ENCODE measurements at regions not wholly inside any gene's neighbourhood (a gene's known extent, or its start where the extent isn't known, plus 50 kb on each side); places are given as distances from the start of the nearest gene placed in this dataset.
"Not testable (repeated sequence)": the region's sequence is repeated elsewhere in the genome, so short reads cannot be mapped to it uniquely, and the experiment has no call there.

- DNase-seq (ENCODE audit: low read depth in 1 of 2, low spot score in 2 of 2) = no peak
- Histone ChIP-seq H3K9me3 (replicated peaks) (no peaks in the 10 kb centered on the region), H3K4me1 (replicated peaks) (peaks cover 27% of the 10 kb centered on the region), H3K27ac (no peak overlapping the region), H3K4me3 (no peak overlapping the region), H3K27me3 (replicated peaks) (no peaks in the 10 kb centered on the region), H3K36me3 (no peaks in the 10 kb centered on the region)
Measured at GRCh38 chr14:61602003-61602732, 93.1 kb upstream of the HIF1A start.

- Histone ChIP-seq H3K9me3 (replicated peaks) (no peaks in the 10 kb centered on the region), H3K36me3 (no peaks in the 10 kb centered on the region), H3K27me3 (replicated peaks) (no peaks in the 10 kb centered on the region), H3K4me1 (replicated peaks) (peaks cover 22% of the 10 kb centered on the region), H3K4me3 (no peak overlapping the region), H3K27ac (no peak overlapping the region)
- DNase-seq (ENCODE audit: low read depth in 1 of 2, low spot score in 2 of 2) = no peak
Measured at GRCh38 chr14:61602733-61603077, 92.6 kb upstream of the HIF1A start.

- no peak overlapping the region for H3K4me3 ChIP-seq
- H3K27me3 ChIP-seq (replicated peaks) = no peaks in the 10 kb centered on the region
- H3K9me3 ChIP-seq (replicated peaks) = no peaks in the 10 kb centered on the region
- peaks cover 22% of the 10 kb centered on the region for H3K4me1 ChIP-seq (replicated peaks)
- H3K36me3 ChIP-seq = no peaks in the 10 kb centered on the region
- no peak overlapping the region for H3K27ac ChIP-seq
- DNase-seq (ENCODE audit: low read depth in 1 of 2, low spot score in 2 of 2) = no peak
Measured at GRCh38 chr14:61603736-61604135, 91.6 kb upstream of the HIF1A start.

- H3K4me1 ChIP-seq (replicated peaks) = peaks cover 34% of the 10 kb centered on the region
- H3K36me3 ChIP-seq = no peaks in the 10 kb centered on the region
- no peaks in the 10 kb centered on the region for H3K9me3 ChIP-seq (replicated peaks)
- no peak overlapping the region for H3K4me3 ChIP-seq
- H3K27ac ChIP-seq = no peak overlapping the region
- DNase-seq (ENCODE audit: low read depth in 1 of 2, low spot score in 2 of 2) = no peak
- H3K27me3 ChIP-seq (replicated peaks) = no peaks in the 10 kb centered on the region
Measured at GRCh38 chr14:61607570-61608244, 87.6 kb upstream of the HIF1A start.

DNA sequence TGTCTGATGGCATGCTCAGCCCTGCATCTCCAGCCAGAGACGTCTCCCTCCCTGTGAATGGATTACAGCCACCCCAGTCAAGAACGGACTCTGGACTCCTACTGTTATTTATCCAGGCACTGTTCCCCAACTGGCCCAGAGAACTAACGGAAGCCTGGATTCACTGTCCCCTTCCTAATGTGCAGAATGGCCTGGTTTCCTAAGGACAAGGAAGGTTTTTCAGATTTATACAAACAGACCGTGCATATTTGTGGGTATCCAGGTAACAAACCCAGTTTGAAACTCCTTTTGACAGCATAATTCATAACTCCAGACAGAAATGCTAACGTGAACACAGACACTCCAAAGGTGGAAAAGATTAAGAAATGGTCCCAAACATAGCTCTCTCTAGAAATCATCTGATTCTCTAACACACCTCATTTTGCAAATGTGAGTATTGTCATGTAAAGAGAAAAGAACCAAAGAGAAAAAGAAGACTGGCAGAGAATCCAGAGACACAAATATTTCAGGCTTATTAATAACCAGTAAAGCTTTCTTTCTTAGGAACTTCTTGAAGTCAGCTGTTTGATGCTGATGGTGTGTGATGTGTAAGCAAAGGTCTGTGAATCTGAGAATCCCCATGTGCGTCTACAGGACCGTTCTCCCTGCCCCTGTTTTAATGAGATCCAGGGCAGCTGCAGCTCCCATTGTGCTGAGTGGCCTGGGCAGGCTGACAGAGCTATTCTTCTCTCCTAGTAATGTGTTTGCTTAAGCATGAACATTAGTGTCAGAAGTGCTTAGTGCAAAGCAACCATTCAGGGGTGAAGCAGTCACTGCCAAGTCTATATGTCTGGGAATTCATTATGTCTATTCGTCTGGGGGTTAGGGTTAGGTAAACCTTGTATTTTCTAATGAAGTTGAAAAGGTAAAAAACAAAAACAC is 86.8 kb upstream of the HIF1A start:
- DNase-seq (ENCODE audit: low read depth in 1 of 2, low spot score in 2 of 2) = peak in 1 of 2 experiments; percentile 49
- Histone ChIP-seq H3K27me3 (replicated peaks) (no peaks in the 10 kb centered on the region), H3K4me3 (no peak overlapping the region), H3K36me3 (no peaks in the 10 kb centered on the region), H3K27ac (peak overlapping the region; percentile 59), H3K4me1 (replicated peaks) (peaks cover 30% of the 10 kb centered on the region), H3K9me3 (replicated peaks) (no peaks in the 10 kb centered on the region)

GRCh38 chr14:61609191-61609843 is 86.0 kb upstream of the HIF1A start:
- H3K4me1 ChIP-seq (replicated peaks) = peaks cover 30% of the 10 kb centered on the region
- DNase-seq (ENCODE audit: low read depth in 1 of 2, low spot score in 2 of 2) = peak; percentile 51 to 54
- no peak overlapping the region for H3K4me3 ChIP-seq
- H3K36me3 ChIP-seq = no peaks in the 10 kb centered on the region
- H3K27ac ChIP-seq = peak overlapping the region; percentile 59
- H3K9me3 ChIP-seq (replicated peaks) = no peaks in the 10 kb centered on the region
- no peaks in the 10 kb centered on the region for H3K27me3 ChIP-seq (replicated peaks)

DNA sequence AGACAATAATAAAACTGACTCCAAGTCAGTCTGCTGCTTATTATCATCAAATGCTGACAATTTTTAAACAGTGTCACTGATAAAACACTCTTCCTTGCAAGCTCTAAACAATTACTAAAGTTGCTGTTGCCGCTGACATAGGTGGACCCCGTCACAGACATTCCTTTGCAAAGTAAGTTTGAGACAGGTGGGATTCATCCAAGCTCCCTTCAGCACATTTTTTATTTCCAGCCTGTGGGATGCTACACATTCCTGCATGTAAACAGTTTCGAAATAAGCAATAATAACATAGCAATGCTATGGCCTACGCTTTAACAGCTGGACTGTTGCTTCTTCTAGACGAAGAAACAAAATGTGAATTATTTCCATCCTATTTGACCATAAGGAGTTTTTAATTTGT is 85.4 kb upstream of the HIF1A start:
- H3K4me3 ChIP-seq = no peak overlapping the region
- H3K9me3 ChIP-seq (replicated peaks) = no peaks in the 10 kb centered on the region
- no peaks in the 10 kb centered on the region for H3K27me3 ChIP-seq (replicated peaks)
- no peaks in the 10 kb centered on the region for H3K36me3 ChIP-seq
- peaks cover 30% of the 10 kb centered on the region for H3K4me1 ChIP-seq (replicated peaks)
- DNase-seq (ENCODE audit: low read depth in 1 of 2, low spot score in 2 of 2) = no peak
- H3K27ac ChIP-seq = no peak overlapping the region

GRCh38 chr14:61610900-61611299 is 84.4 kb upstream of the HIF1A start:
- no peaks in the 10 kb centered on the region for H3K36me3 ChIP-seq
- H3K4me3 ChIP-seq = no peak overlapping the region
- H3K9me3 ChIP-seq (replicated peaks) = no peaks in the 10 kb centered on the region
- no peak for DNase-seq (ENCODE audit: low read depth in 1 of 2, low spot score in 2 of 2)
- H3K27me3 ChIP-seq (replicated peaks) = no peaks in the 10 kb centered on the region
- H3K27ac ChIP-seq = no peak overlapping the region
- peaks cover 35% of the 10 kb centered on the region for H3K4me1 ChIP-seq (replicated peaks)

DNA sequence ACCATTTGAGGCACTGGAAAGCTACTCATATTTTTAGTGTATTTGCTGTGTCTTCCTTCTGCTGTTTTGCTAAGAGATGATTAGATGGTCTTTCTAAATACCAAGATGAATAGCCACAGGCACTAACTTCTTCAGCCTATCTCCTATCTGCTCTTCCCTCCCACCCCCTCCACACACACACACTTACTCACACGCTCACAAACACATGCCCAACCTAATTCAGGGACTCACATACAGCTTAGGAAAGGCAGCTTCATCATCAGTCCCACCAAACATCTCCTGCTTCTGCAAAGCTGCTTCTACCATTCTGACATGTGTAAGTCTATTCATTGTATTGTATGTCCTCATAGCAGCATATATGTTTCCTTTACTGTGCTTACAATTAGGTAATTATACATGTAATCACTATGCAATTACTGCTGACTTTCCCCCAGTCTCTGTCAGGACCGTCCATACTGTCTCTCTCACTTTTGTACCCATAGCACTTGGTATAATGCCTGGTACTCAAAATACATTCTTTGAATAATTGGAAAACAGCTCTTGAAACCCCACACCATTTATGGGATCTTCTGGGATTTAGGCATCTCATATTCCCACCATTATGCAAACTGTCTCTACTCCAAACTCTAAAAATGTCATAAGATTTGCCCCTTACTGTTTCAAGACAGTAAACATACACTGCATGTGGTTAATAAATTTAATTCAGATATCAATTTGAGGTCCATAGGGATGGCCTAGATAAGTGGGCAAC is 83.3 kb upstream of the HIF1A start:
- H3K27me3 ChIP-seq (replicated peaks) = no peaks in the 10 kb centered on the region
- no peak for DNase-seq (ENCODE audit: low read depth in 1 of 2, low spot score in 2 of 2)
- H3K4me3 ChIP-seq = no peak overlapping the region
- H3K36me3 ChIP-seq = no peaks in the 10 kb centered on the region
- no peaks in the 10 kb centered on the region for H3K9me3 ChIP-seq (replicated peaks)
- H3K27ac ChIP-seq = no peak overlapping the region
- peaks cover 47% of the 10 kb centered on the region for H3K4me1 ChIP-seq (replicated peaks)

DNA sequence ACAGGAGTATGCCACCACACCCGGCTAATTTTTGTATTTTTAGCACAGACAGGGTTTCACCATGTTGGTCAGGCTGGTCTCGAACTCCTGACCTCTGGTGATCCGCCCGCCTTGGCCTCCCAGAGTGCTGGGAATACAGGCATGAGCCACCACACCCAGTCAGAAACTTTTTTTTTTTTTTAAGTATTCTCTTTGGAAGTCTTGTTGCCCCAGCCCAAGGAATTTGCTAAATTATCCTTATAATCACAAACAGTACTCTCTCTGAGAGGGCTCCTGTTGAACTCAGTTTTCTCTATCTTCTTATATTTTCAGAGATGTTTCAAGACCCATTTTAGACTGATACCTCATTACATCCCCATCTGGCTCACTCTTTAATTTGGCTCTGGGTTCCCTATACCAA is 82.3 kb upstream of the HIF1A start:
- H3K27ac ChIP-seq; H3K27me3 ChIP-seq (replicated peaks); H3K36me3 ChIP-seq; H3K9me3 ChIP-seq (replicated peaks); DNase-seq (ENCODE audit: low read depth in 1 of 2, low spot score in 2 of 2); H3K4me3 ChIP-seq: not testable (repeated sequence)
- H3K4me1 ChIP-seq (replicated peaks) = peaks cover 48% of the 10 kb centered on the region

- H3K9me3 ChIP-seq (replicated peaks) = no peaks in the 10 kb centered on the region
- no peak for DNase-seq (ENCODE audit: low read depth in 1 of 2, low spot score in 2 of 2)
- peaks cover 31% of the 10 kb centered on the region for H3K4me1 ChIP-seq (replicated peaks)
- no peaks in the 10 kb centered on the region for H3K36me3 ChIP-seq
- no peak overlapping the region for H3K4me3 ChIP-seq
- no peaks in the 10 kb centered on the region for H3K27me3 ChIP-seq (replicated peaks)
- no peak overlapping the region for H3K27ac ChIP-seq
Measured at GRCh38 chr14:61614693-61615092, 80.6 kb upstream of the HIF1A start.

DNA sequence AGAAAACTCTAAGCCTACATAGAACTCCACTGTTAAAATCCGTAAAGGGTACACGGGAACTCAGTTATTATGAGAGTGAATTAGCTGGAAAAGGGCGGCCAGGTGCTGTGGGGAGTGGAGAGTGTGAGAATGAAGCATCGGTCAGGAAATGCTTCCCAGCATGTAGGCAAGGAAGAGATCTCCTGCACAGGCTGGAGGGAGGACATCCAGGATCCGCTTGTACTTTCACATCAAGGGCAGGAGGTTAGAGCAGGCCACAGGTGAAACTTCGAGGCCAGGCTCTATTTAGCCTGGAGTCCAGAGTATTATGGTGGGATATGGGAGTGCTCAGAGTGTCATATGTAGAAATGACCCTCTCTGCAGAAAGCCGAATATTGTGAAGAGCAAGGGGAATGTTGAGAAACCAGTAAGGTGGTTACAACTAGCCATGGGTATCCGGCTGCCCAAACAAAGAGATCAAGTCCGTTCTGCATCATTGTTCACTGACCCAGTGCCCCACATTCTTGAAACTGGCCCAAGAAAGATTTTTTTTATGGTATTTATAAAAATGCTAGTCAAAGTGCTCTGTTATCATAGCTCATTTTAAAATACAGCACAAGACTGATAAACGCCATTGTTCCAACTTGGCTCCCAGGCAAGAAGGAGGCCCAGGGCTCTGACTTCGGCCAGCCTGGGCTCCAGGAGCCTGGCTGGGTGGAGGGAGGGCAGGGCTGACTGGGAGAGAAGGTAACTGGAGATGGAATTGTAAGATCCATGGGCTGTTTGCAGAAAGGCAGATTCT is 79.4 kb upstream of the HIF1A start:
- Histone ChIP-seq H3K27ac (peak overlapping the region; percentile 74), H3K9me3 (replicated peaks) (no peaks in the 10 kb centered on the region), H3K4me1 (replicated peaks) (peaks cover 31% of the 10 kb centered on the region), H3K36me3 (no peaks in the 10 kb centered on the region), H3K4me3 (no peak overlapping the region), H3K27me3 (replicated peaks) (no peaks in the 10 kb centered on the region)
- peak in 1 of 2 experiments; percentile 66 for DNase-seq (ENCODE audit: low read depth in 1 of 2, low spot score in 2 of 2)
